WI38 (cell line): ENCODE measurements at regions not wholly inside any gene's neighbourhood (a gene's known extent, or its start where the extent isn't known, plus 50 kb on each side); places are given as distances from the start of the nearest gene placed in this dataset.

ENCODE experiments used
- H3K4me3 ChIP-seq: 2 replicates; pipeline ENCODE4 v1.5.1; 2011; ENCODE audit warnings: low read depth, mild to moderate bottlenecking, control low read depth, low read length
- CTCF ChIP-seq: IDR thresholded peaks from 2 replicates; pipeline ENCODE4 v1.5.1; 2012; ENCODE audit warnings: low read depth, mild to moderate bottlenecking, control low read depth, low read length

- no peak overlapping the region for H3K4me3 ChIP-seq
- TF ChIP-seq CTCF = no peak
Measured at GRCh38 chr17:72063262-72063661, 57.6 kb upstream of the SOX9 start.

GRCh38 chr17:72063756-72064450 is 56.9 kb upstream of the SOX9 start:
- no peak for TF ChIP-seq CTCF
- no peak overlapping the region for H3K4me3 ChIP-seq

- H3K4me3 ChIP-seq = no peak overlapping the region
- TF ChIP-seq CTCF = no peak
Measured at GRCh38 chr17:72064606-72065193, 56.1 kb upstream of the SOX9 start.

- no peak overlapping the region for H3K4me3 ChIP-seq
- TF ChIP-seq CTCF = no peak
Measured at GRCh38 chr17:72065556-72065955, 55.3 kb upstream of the SOX9 start.

GRCh38 chr17:72068643-72069042 is 52.2 kb upstream of the SOX9 start:
- TF ChIP-seq CTCF = no peak
- no peak overlapping the region for H3K4me3 ChIP-seq

GRCh38 chr17:72069586-72070202 is 51.1 kb upstream of the SOX9 start:
- H3K4me3 ChIP-seq = no peak overlapping the region
- no peak for TF ChIP-seq CTCF
